SK-N-SH treated with all-trans-retinoic acid at 6 μM for 48 hours (cell line): ENCODE measurements at regions not wholly inside any gene's neighbourhood (a gene's known extent, or its start where the extent isn't known, plus 50 kb on each side); places are given as distances from the start of the nearest gene placed in this dataset.

Experiments used
- ARNTL ChIP-seq: fragments of 450-650 bp; formaldehyde crosslinking; IDR thresholded peaks from 2 replicates; pipeline ENCODE4 v1.5.0; 2020; ENCODE audit warnings: low read depth, mild to moderate bottlenecking, moderate library complexity, borderline replicate concordance
- CREB5 ChIP-seq: fragments of 250-450 bp; sonication (Bioruptor Pico); IDR thresholded peaks from 2 replicates; pipeline ENCODE4 v1.5.1; 2020; ENCODE audit warnings: low read depth, mild to moderate bottlenecking, moderate library complexity
- CSDC2 ChIP-seq: fragments of 250-450 bp; sonication (Bioruptor Pico); IDR thresholded peaks from 2 replicates; pipeline ENCODE4 v1.5.0; 2020; ENCODE audit warnings: mild to moderate bottlenecking, moderate library complexity
- CSRNP3 ChIP-seq: fragments of 250-450 bp; sonication (Bioruptor Pico); IDR thresholded peaks from 2 replicates; pipeline ENCODE4 v1.5.1; 2021; ENCODE audit warnings: mild to moderate bottlenecking, moderate library complexity
- ISL1 ChIP-seq: fragments of 250-450 bp; sonication (Bioruptor Pico); IDR thresholded peaks from 2 replicates; pipeline ENCODE4 v2.1.2; 2022; ENCODE audit warnings: mild to moderate bottlenecking, moderate library complexity
- PATZ1 ChIP-seq: fragments of 250-450 bp; sonication (Bioruptor Pico); IDR thresholded peaks from 2 replicates; pipeline ENCODE4 v1.8.0; 2020; ENCODE audit warnings: mild to moderate bottlenecking, moderate library complexity, borderline replicate concordance
- POU6F1 ChIP-seq: fragments of 250-450 bp; sonication (Bioruptor Pico); IDR thresholded peaks from 2 replicates; pipeline ENCODE4 v1.8.0; 2021; ENCODE audit warnings: low read depth, mild to moderate bottlenecking, moderate library complexity, borderline replicate concordance
- PPARA ChIP-seq: fragments of 250-450 bp; sonication (Bioruptor Pico); IDR thresholded peaks from 2 replicates; pipeline ENCODE4 v1.5.0; 2020; ENCODE audit warnings: mild to moderate bottlenecking, borderline replicate concordance
- TOX ChIP-seq: fragments of 250-450 bp; sonication (Bioruptor Pico); IDR thresholded peaks from 2 replicates; pipeline ENCODE4 v1.8.0; 2021; ENCODE audit warnings: mild to moderate bottlenecking, moderate library complexity, borderline replicate concordance
- ZC3H10 ChIP-seq: fragments of 250-450 bp; sonication (Bioruptor Pico); IDR thresholded peaks from 2 replicates; pipeline ENCODE4 v1.5.1; 2021; ENCODE audit warnings: mild to moderate bottlenecking, moderate library complexity
- ZNF8 ChIP-seq: fragments of 450-650 bp; formaldehyde crosslinking; IDR thresholded peaks from 2 replicates; pipeline ENCODE4 v1.5.0; 2020; ENCODE audit warnings: mild to moderate bottlenecking, moderate library complexity

GRCh38 chr9:85443190-85443598 lies 298.6 kb downstream of the AGTPBP1 start:
- TF ChIP-seq ZC3H10 (no peak), CSRNP3 (CRISPR knock-in tag) (no peak), CREB5 (no peak), ARNTL (no peak), PATZ1 (no peak), ISL1 (CRISPR knock-in tag) (no peak), PPARA (CRISPR knock-in tag) (no peak), TOX (CRISPR knock-in tag) (no peak), POU6F1 (CRISPR knock-in tag) (no peak), CSDC2 (CRISPR knock-in tag) (no peak), ZNF8 (CRISPR knock-in tag) (no peak)
